ENCODE measurements at regions not wholly inside any gene's neighbourhood (a gene's known extent, or its start where the extent isn't known, plus 50 kb on each side); places are given as distances from the start of the nearest gene placed in this dataset.

GRCh38 chr17:71976011-71976649 lies 144.7 kb upstream of the SOX9 start:
- DNase-seq (ENCODE audit: low read depth, low spot score), result no peak
- no peak overlapping the region for H3K27ac ChIP-seq
- no peaks in the 10 kb centered on the region for H3K9me3 ChIP-seq (ENCODE audit: low read depth, low read length)
- H3K36me3 ChIP-seq (ENCODE audit: insufficient read depth, low read length), result no peaks in the 10 kb centered on the region
- H3K4me3 ChIP-seq, result no peak overlapping the region
- no peak for TF ChIP-seq FOXP2 (optimal IDR thresholded peaks at IDR 0.05; ENCODE audit: control extremely low read depth, extremely low read length, insufficient read depth)
- TF ChIP-seq POLR2AphosphoS5 (IDR thresholded peaks at IDR 0.05; ENCODE audit: borderline replicate concordance, low read depth, low read length), result no peak
- no peak for TF ChIP-seq EZH2 (IDR thresholded peaks at IDR 0.05)
- no peak overlapping the region for H3K9ac ChIP-seq (ENCODE audit: insufficient read length)

GRCh38 chr17:71978435-71978834 lies 142.4 kb upstream of the SOX9 start:
- no peak for DNase-seq (ENCODE audit: low read depth, low spot score)
- TF ChIP-seq EZH2 (IDR thresholded peaks at IDR 0.05) (no peak), POLR2AphosphoS5 (IDR thresholded peaks at IDR 0.05; ENCODE audit: borderline replicate concordance, low read depth, low read length) (no peak), FOXP2 (optimal IDR thresholded peaks at IDR 0.05; ENCODE audit: control extremely low read depth, extremely low read length, insufficient read depth) (no peak)
- H3K9ac ChIP-seq (ENCODE audit: insufficient read length), result no peak overlapping the region

GRCh38 chr17:71980171-71980570 lies 140.6 kb upstream of the SOX9 start:
- Histone ChIP-seq H3K27ac (no peak overlapping the region), H3K9me3 (ENCODE audit: low read depth, low read length) (no peaks in the 10 kb centered on the region), H3K36me3 (ENCODE audit: insufficient read depth, low read length) (no peaks in the 10 kb centered on the region), H3K4me3 (no peak overlapping the region), H3K9ac (ENCODE audit: insufficient read length) (no peak overlapping the region)
- no peak for DNase-seq (ENCODE audit: low read depth, low spot score)
- TF ChIP-seq POLR2AphosphoS5 (IDR thresholded peaks at IDR 0.05; ENCODE audit: borderline replicate concordance, low read depth, low read length) (no peak), EZH2 (IDR thresholded peaks at IDR 0.05) (no peak), FOXP2 (optimal IDR thresholded peaks at IDR 0.05; ENCODE audit: control extremely low read depth, extremely low read length, insufficient read depth) (no peak)

More at GRCh38 chr17:71978435-71978834, 142.4 kb upstream of the SOX9 start:
- Histone ChIP-seq H3K4me3 (no peak overlapping the region), H3K27ac (no peak overlapping the region), H3K36me3 (ENCODE audit: insufficient read depth, low read length) (no peaks in the 10 kb centered on the region), H3K9me3 (ENCODE audit: low read depth, low read length) (no peaks in the 10 kb centered on the region)

GRCh38 chr17:71983828-71984227 lies 137.0 kb upstream of the SOX9 start:
- TF ChIP-seq FOXP2 (optimal IDR thresholded peaks at IDR 0.05; ENCODE audit: control extremely low read depth, extremely low read length, insufficient read depth), result no peak
- no peaks in the 10 kb centered on the region for H3K9me3 ChIP-seq (ENCODE audit: low read depth, low read length)
- no peak overlapping the region for H3K27ac ChIP-seq
- no peak for DNase-seq (ENCODE audit: low read depth, low spot score)
- no peak overlapping the region for H3K4me3 ChIP-seq
- H3K9ac ChIP-seq (ENCODE audit: insufficient read length), result no peak overlapping the region
- H3K36me3 ChIP-seq (ENCODE audit: insufficient read depth, low read length), result no peaks in the 10 kb centered on the region

GRCh38 chr17:71985111-71986039 lies 135.4 kb upstream of the SOX9 start:
- Histone ChIP-seq H3K27ac (no peak overlapping the region), H3K9ac (ENCODE audit: insufficient read length) (no peak overlapping the region), H3K4me3 (no peak overlapping the region), H3K36me3 (ENCODE audit: insufficient read depth, low read length) (no peaks in the 10 kb centered on the region), H3K9me3 (ENCODE audit: low read depth, low read length) (no peaks in the 10 kb centered on the region)
- no peak for TF ChIP-seq FOXP2 (optimal IDR thresholded peaks at IDR 0.05; ENCODE audit: control extremely low read depth, extremely low read length, insufficient read depth)
- TF ChIP-seq POLR2AphosphoS5 (IDR thresholded peaks at IDR 0.05; ENCODE audit: borderline replicate concordance, low read depth, low read length), result no peak
- no peak for TF ChIP-seq EZH2 (IDR thresholded peaks at IDR 0.05)
- DNase-seq (ENCODE audit: low read depth, low spot score), result no peak

- no peak for TF ChIP-seq FOXP2 (optimal IDR thresholded peaks at IDR 0.05; ENCODE audit: control extremely low read depth, extremely low read length, insufficient read depth)
Measured at GRCh38 chr17:71986886-71987285, 133.9 kb upstream of the SOX9 start.

GRCh38 chr17:71987634-71988033 lies 133.2 kb upstream of the SOX9 start:
- no peaks in the 10 kb centered on the region for H3K36me3 ChIP-seq (ENCODE audit: insufficient read depth, low read length)

More at GRCh38 chr17:71986886-71987285, 133.9 kb upstream of the SOX9 start:
- no peaks in the 10 kb centered on the region for H3K9me3 ChIP-seq (ENCODE audit: low read depth, low read length)
- no peak overlapping the region for H3K4me3 ChIP-seq
- no peak overlapping the region for H3K9ac ChIP-seq (ENCODE audit: insufficient read length)
- no peaks in the 10 kb centered on the region for H3K36me3 ChIP-seq (ENCODE audit: insufficient read depth, low read length)
- no peak overlapping the region for H3K27ac ChIP-seq
- no peak for DNase-seq (ENCODE audit: low read depth, low spot score)

GRCh38 chr17:71989117-71989516 lies 131.7 kb upstream of the SOX9 start:
- Histone ChIP-seq H3K4me3 (no peak overlapping the region), H3K9ac (ENCODE audit: insufficient read length) (no peak overlapping the region), H3K9me3 (ENCODE audit: low read depth, low read length) (no peaks in the 10 kb centered on the region), H3K36me3 (ENCODE audit: insufficient read depth, low read length) (no peaks in the 10 kb centered on the region), H3K27ac (no peak overlapping the region)
- no peak for DNase-seq (ENCODE audit: low read depth, low spot score)
- no peak for TF ChIP-seq FOXP2 (optimal IDR thresholded peaks at IDR 0.05; ENCODE audit: control extremely low read depth, extremely low read length, insufficient read depth)
- no peak for TF ChIP-seq EZH2 (IDR thresholded peaks at IDR 0.05)
- TF ChIP-seq POLR2AphosphoS5 (IDR thresholded peaks at IDR 0.05; ENCODE audit: borderline replicate concordance, low read depth, low read length), result no peak

More at GRCh38 chr17:71987634-71988033, 133.2 kb upstream of the SOX9 start:
- no peak for DNase-seq (ENCODE audit: low read depth, low spot score)
- TF ChIP-seq EZH2 (IDR thresholded peaks at IDR 0.05), result no peak
- no peak for TF ChIP-seq POLR2AphosphoS5 (IDR thresholded peaks at IDR 0.05; ENCODE audit: borderline replicate concordance, low read depth, low read length)
- TF ChIP-seq FOXP2 (optimal IDR thresholded peaks at IDR 0.05; ENCODE audit: control extremely low read depth, extremely low read length, insufficient read depth), result no peak
- no peak overlapping the region for H3K9ac ChIP-seq (ENCODE audit: insufficient read length)
- H3K9me3 ChIP-seq (ENCODE audit: low read depth, low read length), result no peaks in the 10 kb centered on the region
- no peak overlapping the region for H3K4me3 ChIP-seq
- H3K27ac ChIP-seq, result no peak overlapping the region
